Esophagus squamous epithelium (tissue), 5 donors: ENCODE measurements at regions not wholly inside any gene's neighbourhood (a gene's known extent, or its start where the extent isn't known, plus 50 kb on each side); places are given as distances from the start of the nearest gene placed in this dataset.

ENCODE experiments used
- DNase-seq: peaks from one replicate; lab custom pipeline; 2025; lab: John Stamatoyannopoulos, UW
- H3K27ac ChIP-seq, 4 donors: fragments of 200-600 bp; sonication (generic); one replicate each; pipeline ENCODE4 v1.5.1; 2016 to 2019; ENCODE audit warnings: mild to moderate bottlenecking in 1 of 4
- H3K27me3 ChIP-seq, 4 donors: fragments of 200-600 bp; sonication (generic); 1 replicate in 3 of 4; 2 replicates in 1 of 4; pipeline versions ENCODE4 v1.5.1 to v1.6.0; 2017 to 2021; ENCODE audit warnings: antibody characterized with exemption in 1 of 4
- H3K36me3 ChIP-seq, 3 donors: fragments of 200-600 bp; sonication (generic); one replicate each; pipeline ENCODE4 v1.5.1; 2016 to 2019
- H3K4me1 ChIP-seq, 3 donors: fragments of 200-600 bp; sonication (generic); one replicate each; pipeline ENCODE4 v1.5.1; 2017 to 2019
- H3K4me3 ChIP-seq, 4 donors: fragments of 200-600 bp; sonication (generic); 1 replicate in 3 of 4; 2 replicates in 1 of 4; pipeline ENCODE4 v1.5.1; 2016 to 2019; ENCODE audit warnings: mild to moderate bottlenecking in 2 of 4, moderate library complexity in 1 of 4
- H3K9me3 ChIP-seq, 3 donors: fragments of 200-600 bp; sonication (generic); one replicate each; pipeline ENCODE4 v1.5.1; 2016 to 2019
- POLR2A ChIP-seq, 4 donors: fragments of 450-650 bp; IDR thresholded peaks; one replicate each; pipeline ENCODE4 v1.6.1; 2017; ENCODE audit warnings: antibody characterized with exemption in 4 of 4, mild to moderate bottlenecking in 4 of 4, moderate library complexity in 3 of 4
- WGBS, 2 donors: methylation state at CpG; one replicate each; pipeline ENCODE4 v1.1.5; 2018; 5-methylcytosine and 5-hydroxymethylcytosine counted together
- intact Hi-C: fragments of 100-400 bp; cut with DNase I; formaldehyde crosslinking; loops from one replicate; pipeline ENCODE4 v1.15.0; 2022
- TF ChIP-seq, protein P1 (sequence below), 6 experiments: fragments of 450-650 bp in 4 of 6; fragments of 200-600 bp in 2 of 6; sonication (generic) in 2 of 6; IDR thresholded peaks; one replicate each; pipeline ENCODE4 v1.5.1; 2016 to 2019; ENCODE audit warnings: antibody characterized with exemption in 6 of 6, mild to moderate bottlenecking in 4 of 6, moderate library complexity in 4 of 6
- donor health status: DM: yes; HTN: yes; CAD: no.

DNA sequence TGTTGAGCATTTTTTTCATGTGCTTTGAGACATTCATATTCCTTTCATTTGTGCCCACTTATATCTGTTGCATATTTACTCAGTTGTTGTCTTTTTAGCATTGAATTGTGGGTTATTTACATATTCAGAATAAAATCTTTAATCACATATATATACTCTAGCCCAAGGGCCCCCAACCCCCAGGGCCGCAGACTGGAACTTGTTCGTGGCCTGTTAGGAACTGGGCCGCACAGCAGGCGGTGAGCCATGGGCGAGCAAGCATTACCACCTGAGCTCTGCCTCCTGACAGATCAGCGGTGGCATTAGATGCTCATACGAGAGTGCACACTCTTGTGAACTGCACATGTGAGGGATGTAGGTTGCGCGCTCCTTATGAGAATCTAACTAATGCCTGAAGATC, 480.6 kb downstream of the KCTD8 start:
- Histone ChIP-seq H3K27me3 (no peaks in the 10 kb centered on the region), H3K9me3 (no peaks in the 10 kb centered on the region), H3K4me1 (no peaks in the 10 kb centered on the region), H3K4me3 (no peak overlapping the region), H3K36me3 (no peaks in the 10 kb centered on the region), H3K27ac (no peak overlapping the region)
- TF ChIP-seq, protein P1, sequence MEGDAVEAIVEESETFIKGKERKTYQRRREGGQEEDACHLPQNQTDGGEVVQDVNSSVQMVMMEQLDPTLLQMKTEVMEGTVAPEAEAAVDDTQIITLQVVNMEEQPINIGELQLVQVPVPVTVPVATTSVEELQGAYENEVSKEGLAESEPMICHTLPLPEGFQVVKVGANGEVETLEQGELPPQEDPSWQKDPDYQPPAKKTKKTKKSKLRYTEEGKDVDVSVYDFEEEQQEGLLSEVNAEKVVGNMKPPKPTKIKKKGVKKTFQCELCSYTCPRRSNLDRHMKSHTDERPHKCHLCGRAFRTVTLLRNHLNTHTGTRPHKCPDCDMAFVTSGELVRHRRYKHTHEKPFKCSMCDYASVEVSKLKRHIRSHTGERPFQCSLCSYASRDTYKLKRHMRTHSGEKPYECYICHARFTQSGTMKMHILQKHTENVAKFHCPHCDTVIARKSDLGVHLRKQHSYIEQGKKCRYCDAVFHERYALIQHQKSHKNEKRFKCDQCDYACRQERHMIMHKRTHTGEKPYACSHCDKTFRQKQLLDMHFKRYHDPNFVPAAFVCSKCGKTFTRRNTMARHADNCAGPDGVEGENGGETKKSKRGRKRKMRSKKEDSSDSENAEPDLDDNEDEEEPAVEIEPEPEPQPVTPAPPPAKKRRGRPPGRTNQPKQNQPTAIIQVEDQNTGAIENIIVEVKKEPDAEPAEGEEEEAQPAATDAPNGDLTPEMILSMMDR (IDR thresholded peaks at IDR 0.05): no peak
- TF ChIP-seq POLR2A (IDR thresholded peaks at IDR 0.05): no peak
- WGBS, 2 donors: 94 to 97% methylated on average over 6 to 9 of the region's 9 CpGs
- intact Hi-C loops: no loop called here
- DNase-seq: no peak

DNA sequence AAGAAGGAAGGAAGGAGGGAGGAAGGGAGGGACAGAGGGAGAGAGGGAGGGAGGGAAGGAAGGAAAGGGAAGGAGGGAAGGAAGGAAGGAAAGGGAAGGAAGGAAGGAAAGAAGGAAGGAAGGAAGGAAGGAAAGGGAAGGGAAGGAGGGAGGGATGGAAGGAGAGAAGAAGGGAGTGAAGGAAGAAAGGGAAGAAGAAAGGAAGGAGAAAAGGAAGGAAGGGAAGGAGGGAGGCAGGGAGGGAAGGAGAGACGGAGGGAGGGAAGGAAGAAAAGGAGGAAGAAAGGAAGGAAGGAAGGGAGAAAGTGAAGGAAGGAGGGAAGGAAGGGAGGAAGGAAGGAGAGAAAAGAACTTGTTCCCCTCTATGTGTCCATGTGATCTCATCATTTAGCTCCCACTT, 465.0 kb downstream of the KCTD8 start:
- Histone ChIP-seq H3K36me3 (no peaks in the 10 kb centered on the region), H3K9me3 (no peaks in the 10 kb centered on the region), H3K4me3 (no peak overlapping the region), H3K27me3 (no peaks in the 10 kb centered on the region), H3K4me1 (no peaks in the 10 kb centered on the region), H3K27ac (no peak overlapping the region)
- 64 to 83% methylated on average over 1 of the region's 1 CpG for WGBS, 2 donors
- DNase-seq: no peak
- intact Hi-C loops: no loop called here
- no peak for TF ChIP-seq POLR2A (IDR thresholded peaks at IDR 0.05)
- TF ChIP-seq, protein P1 (IDR thresholded peaks at IDR 0.05): no peak

DNA sequence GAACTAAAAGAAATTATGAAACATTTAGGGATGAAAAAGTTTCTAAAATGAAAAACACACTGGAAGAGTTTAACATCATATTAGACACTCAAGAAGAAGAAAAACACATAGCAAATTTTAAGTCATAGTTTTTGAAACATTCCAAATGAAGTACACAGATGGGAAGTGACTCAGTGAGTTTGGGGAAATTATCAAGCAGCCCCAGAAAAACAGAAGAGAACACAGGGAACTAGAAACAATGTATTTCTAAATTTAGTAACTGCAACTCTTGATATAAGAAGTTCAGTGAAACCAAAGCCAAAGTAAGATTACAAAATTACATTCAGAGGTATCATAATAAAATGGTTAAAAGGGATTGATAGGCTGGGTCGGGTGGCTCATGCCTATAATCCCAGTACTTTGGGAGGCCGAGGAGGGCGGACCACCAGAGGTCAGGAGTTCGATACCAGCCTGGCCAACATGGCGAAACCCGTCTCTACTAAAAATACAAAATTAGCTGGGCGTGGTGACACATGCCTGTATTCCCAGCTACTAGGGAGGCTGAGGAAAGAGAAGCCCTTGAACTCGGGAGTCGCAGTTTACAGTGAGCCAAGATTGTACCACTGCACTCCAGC, 461.2 kb downstream of the KCTD8 start:
- 85 to 90% methylated on average over 9 of the region's 9 CpGs for WGBS, 2 donors
- no peak for DNase-seq
- H3K9me3 ChIP-seq: no peaks in the 10 kb centered on the region
- H3K27ac ChIP-seq: no peak overlapping the region
- H3K4me3 ChIP-seq: no peak overlapping the region
- no peak for TF ChIP-seq POLR2A (IDR thresholded peaks at IDR 0.05)
- TF ChIP-seq, protein P1 (IDR thresholded peaks at IDR 0.05): no peak
- H3K27me3 ChIP-seq: no peaks in the 10 kb centered on the region
- no peaks in the 10 kb centered on the region for H3K36me3 ChIP-seq
- H3K4me1 ChIP-seq: no peaks in the 10 kb centered on the region
- intact Hi-C loops: no loop called here

DNA sequence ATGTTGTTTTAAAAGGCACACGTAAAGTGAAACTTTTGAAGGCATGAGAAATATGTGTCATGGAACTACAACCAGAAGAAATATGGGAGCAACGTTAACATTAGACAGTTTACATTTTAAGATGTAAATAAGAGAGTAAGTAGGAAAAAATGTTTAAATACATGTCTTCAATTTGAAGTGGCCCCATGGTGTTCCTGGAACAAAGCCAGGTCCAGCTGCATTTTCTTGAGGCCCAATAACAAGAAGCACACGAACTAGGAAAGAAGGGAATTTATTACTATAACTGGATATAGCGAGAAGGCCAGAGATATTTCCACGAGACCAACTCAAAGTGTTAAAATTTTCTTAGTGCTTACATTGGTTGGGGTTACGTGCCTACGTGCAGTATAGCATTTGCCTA, 458.1 kb downstream of the KCTD8 start:
- 55 to 58% methylated on average over 7 of the region's 7 CpGs for WGBS, 2 donors
- no peaks in the 10 kb centered on the region for H3K36me3 ChIP-seq
- TF ChIP-seq POLR2A (IDR thresholded peaks at IDR 0.05): no peak
- TF ChIP-seq, protein P1 (IDR thresholded peaks at IDR 0.05): no peak
- H3K27me3 ChIP-seq: no peaks in the 10 kb centered on the region
- no peak overlapping the region for H3K4me3 ChIP-seq
- H3K9me3 ChIP-seq: no peaks in the 10 kb centered on the region
- no peak overlapping the region for H3K27ac ChIP-seq
- DNase-seq: no peak
- intact Hi-C loops: no loop called here
- H3K4me1 ChIP-seq: no peaks in the 10 kb centered on the region

DNA sequence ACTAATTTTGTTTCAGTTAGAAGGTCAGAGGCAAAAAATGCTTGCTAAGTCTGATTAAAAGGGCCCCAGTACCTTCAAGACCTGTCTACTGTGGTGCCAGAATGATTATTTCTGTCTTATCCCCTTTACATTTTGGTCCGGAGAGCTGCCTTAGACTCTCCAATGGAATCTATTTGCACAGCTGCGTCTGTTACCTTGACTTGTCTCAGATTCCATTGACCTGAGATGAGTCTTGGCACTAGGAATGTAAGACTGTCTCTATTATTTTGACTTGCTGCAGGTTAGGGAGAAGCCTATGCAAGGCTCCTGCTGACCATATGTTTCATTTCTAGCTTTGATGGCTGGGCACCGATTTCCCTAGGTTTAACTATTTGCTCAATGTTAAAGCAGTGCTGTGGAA, 457.6 kb downstream of the KCTD8 start:
- intact Hi-C loops: no loop called here
- Histone ChIP-seq H3K4me1 (no peaks in the 10 kb centered on the region), H3K27me3 (no peaks in the 10 kb centered on the region), H3K36me3 (no peaks in the 10 kb centered on the region), H3K9me3 (no peaks in the 10 kb centered on the region), H3K27ac (no peak overlapping the region), H3K4me3 (no peak overlapping the region)
- WGBS, 2 donors: 22 to 38% methylated on average over 3 of the region's 3 CpGs
- DNase-seq: no peak
- TF ChIP-seq, protein P1 (IDR thresholded peaks at IDR 0.05): no peak
- TF ChIP-seq POLR2A (IDR thresholded peaks at IDR 0.05): no peak
